SHP77 (cell line): ENCODE measurements at regions not wholly inside any gene's neighbourhood (a gene's known extent, or its start where the extent isn't known, plus 50 kb on each side); places are given as distances from the start of the nearest gene placed in this dataset.

Experiments
- DNase-seq, 2 experiments: peaks; one replicate each; lab custom pipeline; 2025; lab: John Stamatoyannopoulos, UW

DNA sequence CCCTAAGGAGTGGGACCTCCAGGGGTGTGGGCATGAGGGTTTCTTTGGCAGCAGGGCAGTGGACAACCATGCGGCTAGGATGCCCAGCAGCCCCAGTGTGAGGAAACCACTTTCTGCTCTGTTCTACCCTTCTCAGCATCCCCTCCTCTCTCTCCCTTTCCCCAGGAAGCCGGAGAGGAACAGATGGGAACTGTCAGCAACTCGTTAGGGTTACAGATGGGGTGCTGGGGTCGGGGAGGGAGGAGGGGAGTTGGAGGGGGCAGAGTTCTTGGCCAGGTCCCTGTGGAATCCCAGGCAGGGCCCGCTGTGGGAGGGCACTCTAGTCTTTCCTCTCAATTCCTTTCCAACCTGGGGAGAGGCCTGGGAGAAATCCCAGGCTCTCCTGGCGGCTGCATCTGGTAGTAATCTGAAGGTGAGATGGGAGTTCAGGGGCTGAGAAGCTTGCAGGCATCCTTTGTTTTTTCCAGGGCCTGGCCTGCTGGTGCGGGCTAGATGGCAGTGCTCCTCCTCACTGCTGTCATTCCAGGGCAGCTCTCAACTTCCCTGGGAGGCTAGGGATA, 93.9 kb upstream of the CSF3R start:
- DNase-seq: no peak

- DNase-seq: peak; percentile 19 to 59
These were observed 93.4 kb upstream of the CSF3R start for GRCh38 chr1:36576118-36576517.

- no peak for DNase-seq
These were observed 90.7 kb upstream of the CSF3R start for GRCh38 chr1:36573445-36573844.

DNA sequence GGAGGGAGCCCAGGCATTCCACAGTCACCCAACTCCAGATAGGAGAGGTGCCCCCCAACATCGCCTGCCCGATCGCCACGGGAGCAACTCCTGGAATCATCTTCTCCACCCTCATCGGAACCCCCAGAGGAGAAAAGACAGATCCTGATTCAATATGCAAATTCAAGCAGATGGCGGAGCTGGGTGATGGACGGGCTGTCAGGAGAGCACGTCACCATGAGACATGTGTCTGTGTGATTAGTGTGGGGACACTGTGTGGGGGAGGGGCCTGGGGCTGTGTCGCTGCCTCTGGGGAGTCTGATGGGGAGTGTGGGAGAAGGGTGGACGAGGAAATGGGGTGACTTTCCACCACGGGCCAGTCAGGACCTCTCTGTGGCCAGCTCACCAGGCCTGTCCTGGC, 90.2 kb upstream of the CSF3R start:
- DNase-seq: no peak

DNA sequence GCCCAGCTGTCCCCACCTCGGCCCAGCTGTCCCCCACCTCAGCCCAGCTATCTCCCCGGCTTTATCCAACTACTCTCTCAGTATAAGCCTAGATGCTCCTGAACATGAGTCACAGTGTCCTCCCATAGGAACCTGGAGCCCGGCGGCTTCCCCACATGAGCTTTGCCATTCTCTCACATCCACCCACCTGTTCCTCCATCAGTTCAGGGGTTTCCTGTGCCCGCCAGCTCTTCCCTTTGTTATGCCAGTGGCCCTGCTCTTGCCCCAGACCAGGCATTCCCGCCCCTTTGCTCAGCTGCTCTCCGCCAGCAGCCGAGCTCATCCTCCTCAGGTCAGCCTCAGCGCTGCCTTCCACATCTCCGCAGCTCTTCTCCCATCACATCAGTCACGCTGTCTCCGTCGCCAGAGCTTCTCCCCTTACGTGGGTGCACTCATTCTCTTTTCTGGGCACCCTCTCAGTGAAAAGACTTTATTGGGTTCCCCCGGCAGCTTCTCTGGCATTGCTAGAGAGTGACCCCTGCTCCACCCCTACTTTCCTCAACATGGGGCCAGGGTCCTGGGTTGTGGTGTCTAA, 89.5 kb upstream of the CSF3R start:
- DNase-seq: no peak

DNA sequence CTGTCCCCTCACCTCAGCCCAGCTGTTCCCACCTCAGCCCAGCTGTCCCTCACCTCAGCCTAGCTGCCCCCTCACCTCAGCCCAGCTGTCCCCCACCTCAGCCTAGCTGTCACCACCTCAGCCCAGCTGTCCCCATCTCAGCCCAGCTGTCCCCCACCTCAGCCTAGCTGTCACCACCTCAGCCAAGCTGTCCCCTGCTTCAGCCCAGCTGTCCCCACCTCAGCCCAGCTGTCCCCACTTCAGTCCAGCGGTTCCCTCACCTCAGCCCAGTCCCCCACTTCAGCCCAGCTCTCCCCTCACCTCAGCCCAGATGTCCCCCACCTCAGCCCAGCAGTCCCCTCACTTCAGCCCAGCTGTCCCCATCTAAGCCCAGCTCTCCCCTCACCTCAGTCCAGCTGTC, 88.4 kb upstream of the CSF3R start:
- no peak for DNase-seq

- no peak for DNase-seq
These were observed 87.9 kb upstream of the CSF3R start for GRCh38 chr1:36570478-36571060.

DNA sequence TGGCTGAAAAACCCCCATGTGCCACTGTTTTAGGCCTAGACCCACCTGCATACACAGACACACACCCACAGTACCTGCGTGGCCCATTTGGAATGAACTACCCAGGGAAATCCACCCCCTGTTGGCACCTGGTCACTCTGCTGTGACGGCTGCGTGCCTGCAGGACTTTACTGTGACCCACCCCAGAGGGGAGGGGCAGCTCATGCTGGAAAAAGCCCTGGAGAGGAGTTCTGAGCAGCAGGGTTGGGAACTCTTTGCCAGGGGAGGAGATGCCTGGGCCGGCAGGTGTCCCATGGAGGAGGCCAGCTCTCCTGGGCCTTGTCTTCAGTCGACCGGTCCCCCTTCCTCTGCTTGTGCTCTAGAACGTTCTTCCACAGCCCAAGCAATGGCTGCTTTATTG, 87.3 kb upstream of the CSF3R start:
- no peak for DNase-seq

DNA sequence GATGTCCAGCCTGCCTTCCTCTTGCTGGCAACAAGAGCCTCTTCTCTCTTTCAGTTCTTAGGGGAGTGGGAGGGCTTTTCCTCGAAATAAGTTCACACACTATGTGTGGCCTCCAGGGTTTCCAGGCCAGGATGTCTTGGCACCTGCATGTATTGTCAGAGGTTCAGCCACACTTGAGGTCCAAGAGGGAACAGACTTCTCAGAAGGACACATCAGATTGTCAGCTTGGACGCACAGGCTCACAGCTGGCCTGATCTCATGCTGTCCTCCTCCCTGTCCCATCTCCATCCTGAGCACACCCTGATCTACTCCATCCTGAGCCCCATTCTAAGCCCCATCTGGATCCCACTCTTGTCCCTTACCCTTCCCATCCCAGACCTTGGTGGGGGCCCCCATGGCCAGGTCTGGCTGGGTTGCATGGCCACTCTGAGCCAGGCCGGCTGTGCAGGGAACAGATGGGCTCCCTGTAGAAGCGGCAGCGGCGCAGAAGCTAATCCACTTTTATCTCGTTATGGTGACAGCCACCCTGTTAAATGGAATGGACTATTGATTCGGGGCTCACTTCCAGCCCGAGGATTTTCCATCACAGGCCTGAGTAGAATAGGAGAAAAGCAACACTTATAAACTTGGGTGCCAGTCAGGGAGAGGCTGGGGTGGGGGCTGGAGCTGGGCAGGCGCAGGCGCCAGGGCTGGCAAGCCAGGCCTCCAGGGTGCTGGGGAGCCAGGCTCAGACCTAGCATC, 85.1 kb upstream of the CSF3R start:
- no peak for DNase-seq

DNA sequence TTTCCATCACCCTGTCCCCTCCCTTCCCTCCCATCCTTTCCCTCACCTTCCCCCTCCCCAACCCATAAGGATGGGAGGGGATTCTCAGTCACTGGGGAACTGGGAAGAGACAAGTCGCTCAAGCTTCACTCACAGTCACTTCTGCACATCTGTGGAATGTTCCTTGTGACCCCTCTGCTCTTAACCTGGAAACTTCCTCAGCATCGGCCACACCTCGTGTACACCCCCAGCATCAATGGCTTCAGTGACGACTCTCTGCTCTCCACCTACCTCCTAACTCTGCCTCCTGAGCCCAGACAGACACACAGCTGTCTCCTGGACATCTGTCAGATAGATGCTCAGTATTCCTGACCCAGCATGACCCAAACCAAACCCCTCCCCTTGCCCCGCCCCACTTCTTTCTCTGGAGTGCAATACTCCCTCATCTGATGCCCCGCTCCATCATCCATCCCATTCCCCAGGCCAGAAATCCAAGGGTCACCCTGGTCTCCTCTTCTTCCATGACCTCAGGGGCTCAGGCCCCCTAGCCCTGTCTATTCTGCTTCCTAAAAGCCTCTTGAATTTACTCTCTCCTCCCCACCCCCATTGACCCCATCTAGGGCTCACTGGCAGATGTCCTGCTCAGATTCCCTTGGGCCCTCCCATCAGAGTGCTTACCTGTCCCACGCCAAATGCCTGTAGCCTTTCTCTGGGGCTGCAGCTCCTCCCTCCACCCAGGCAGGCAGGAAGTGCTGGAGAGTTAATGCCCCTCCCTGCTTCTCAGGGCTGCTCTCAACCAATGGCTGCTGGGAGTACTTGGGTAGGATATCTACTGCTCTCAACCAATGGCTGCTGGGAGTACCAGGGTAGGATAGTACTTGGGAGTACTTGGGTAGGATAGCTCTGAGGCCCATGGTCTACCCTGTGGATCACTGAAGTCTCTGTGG, 83.1 kb upstream of the CSF3R start:
- DNase-seq: no peak

DNA sequence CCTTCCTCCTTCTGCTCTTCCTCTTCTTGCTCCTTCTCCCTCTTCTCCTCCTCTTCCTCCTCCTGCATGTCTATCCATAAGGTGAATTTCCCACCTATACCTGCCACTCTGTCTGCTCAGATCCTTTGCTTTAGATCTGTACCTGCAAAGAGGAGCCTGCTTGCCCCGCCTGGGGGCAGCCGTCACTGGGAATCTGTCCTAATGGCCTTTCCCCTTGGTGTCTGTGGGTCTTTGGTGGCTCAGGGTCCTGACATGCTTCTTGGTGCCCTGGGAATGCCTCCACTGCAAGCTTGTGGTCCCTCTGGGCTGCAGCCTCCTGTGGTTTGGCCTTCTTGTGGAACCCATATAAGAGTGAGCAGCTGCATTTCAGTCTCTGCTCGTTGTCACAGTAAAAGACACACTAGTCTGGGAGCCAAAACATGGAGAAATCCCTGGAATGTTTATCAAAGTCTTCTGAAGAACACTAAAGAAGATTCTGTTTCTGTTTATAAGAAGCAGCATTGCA, 79.5 kb upstream of the CSF3R start:
- no peak for DNase-seq

- DNase-seq: no peak
These were observed 78.6 kb upstream of the CSF3R start for GRCh38 chr1:36561361-36561724.

- no peak for DNase-seq
These were observed 78.1 kb upstream of the CSF3R start for GRCh38 chr1:36560621-36561360.

DNA sequence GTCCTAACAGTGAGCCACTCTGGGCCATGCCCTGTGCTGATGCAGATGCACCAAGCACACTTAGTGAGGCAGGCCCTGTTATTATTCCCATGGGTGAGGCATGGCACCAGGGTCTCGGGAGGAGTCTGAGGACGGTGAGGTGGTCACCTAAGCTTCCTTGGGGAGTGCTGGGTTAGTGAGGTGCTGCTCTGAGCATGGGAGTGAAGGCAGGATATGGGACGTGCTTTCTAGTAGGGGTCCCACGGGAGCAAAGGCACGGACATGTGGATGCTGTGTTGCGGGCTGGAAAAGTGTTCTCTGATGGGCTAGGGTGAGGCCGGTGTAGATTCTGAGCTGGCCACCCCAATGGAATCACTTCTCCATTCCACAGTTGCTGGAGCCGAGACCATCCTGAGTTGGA, 77.5 kb upstream of the CSF3R start:
- DNase-seq: no peak

GRCh38 chr1:36559061-36559460, 76.3 kb upstream of the CSF3R start:
- DNase-seq: no peak

- no peak for DNase-seq
These were observed 74.6 kb upstream of the CSF3R start for GRCh38 chr1:36557041-36558000.

DNA sequence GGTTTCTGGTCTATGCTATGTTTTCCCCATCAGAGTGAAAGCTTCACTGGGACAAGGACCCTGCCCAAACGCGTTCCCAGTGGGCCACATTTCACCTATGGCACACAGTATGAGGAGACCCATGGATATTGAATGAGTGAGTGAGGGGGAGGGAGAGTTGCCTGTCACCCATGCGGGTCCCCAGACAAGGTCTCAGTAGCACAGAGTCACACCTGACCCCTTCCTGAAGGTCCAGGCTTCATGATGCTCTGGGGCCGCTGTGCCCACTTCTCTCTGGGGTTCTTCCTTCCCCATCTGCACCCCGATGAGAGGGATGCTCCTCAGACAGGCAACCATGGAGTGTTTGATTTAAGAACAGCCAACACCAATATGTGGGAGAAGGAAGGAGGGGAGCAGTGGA, 72.3 kb upstream of the CSF3R start:
- DNase-seq: no peak

- no peak for DNase-seq
These were observed 71.6 kb upstream of the CSF3R start for GRCh38 chr1:36554323-36554628.

DNA sequence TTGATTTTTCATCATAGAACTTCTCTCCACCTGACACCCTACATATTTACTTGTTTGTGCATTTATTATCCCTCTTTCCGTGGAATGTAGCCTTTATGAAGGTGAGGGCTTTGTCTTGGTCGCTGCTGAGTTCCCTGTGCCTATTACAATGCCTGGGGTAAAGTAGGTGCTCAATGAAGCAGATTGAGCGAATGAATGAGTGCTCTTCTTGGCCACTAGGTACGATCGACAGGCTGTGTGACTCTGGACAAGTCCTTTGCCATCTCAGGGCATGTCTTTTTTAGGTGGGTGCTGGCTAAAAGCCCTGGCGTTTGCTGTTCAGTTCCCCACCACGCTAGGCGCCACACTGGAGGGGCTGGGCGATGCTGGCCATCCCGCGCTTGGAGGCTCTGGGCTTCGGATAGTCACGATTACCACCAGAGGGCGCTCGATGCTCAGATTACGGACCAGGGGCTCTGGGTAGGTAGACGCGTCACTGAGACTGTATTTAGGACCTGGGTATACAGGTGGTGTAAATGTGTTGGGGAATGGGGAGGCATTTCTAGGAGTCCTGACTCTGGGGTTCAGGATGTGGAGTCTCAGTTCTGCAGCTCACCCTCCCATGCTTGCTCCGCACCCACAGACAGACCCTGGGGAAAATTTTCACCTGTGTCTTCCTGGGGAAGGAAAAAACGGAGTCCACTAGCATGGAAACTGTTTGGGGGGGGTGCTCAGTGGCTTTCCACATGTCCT, 71.0 kb upstream of the CSF3R start:
- peak; percentile 59 to 69 for DNase-seq
